ENCODE measurements at regions not wholly inside any gene's neighbourhood (a gene's known extent, or its start where the extent isn't known, plus 50 kb on each side); places are given as distances from the start of the nearest gene placed in this dataset.
"Not testable (repeated sequence)": the region's sequence is repeated elsewhere in the genome, so short reads cannot be mapped to it uniquely, and the experiment has no call there.

- TF ChIP-seq POLR2A (IDR thresholded peaks at IDR 0.05) (no peak), CTCF (IDR thresholded peaks at IDR 0.05) (no peak)
- Histone ChIP-seq H3K9me3 (no peaks in the 10 kb centered on the region), H3K36me3 (replicated peaks in 1 of 2; ENCODE audit: insufficient read depth in 1 of 2, low read depth in 2 of 2) (no peaks in the 10 kb centered on the region), H3K4me1 (no peaks in the 10 kb centered on the region), H3K27ac (no peak overlapping the region), H3K4me3 (no peak overlapping the region), H3K27me3 (no peaks in the 10 kb centered on the region)
- intact Hi-C loops (cut with DNase I): no loop called here
- 71 to 83% methylated on average over 16 of the region's 16 CpGs for WGBS, 2 donors
- DNase-seq: no peak
- ATAC-seq: no peak
Measured at GRCh38 chr2:239548965-239549595, 148.3 kb upstream of the HDAC4 start.

GRCh38 chr2:239548451-239548871, 147.6 kb upstream of the HDAC4 start:
- TF ChIP-seq CTCF (IDR thresholded peaks at IDR 0.05): no peak
- no peak for TF ChIP-seq POLR2A (IDR thresholded peaks at IDR 0.05)
- no peak overlapping the region for H3K27ac ChIP-seq
- H3K36me3 ChIP-seq (replicated peaks in 1 of 2; ENCODE audit: insufficient read depth in 1 of 2, low read depth in 2 of 2): no peaks in the 10 kb centered on the region
- DNase-seq: no peak
- intact Hi-C loops (cut with DNase I): no loop called here
- H3K4me1 ChIP-seq: no peaks in the 10 kb centered on the region
- no peaks in the 10 kb centered on the region for H3K27me3 ChIP-seq
- no peak overlapping the region for H3K4me3 ChIP-seq
- WGBS, 2 donors: 69 to 86% methylated on average over 12 of the region's 12 CpGs
- ATAC-seq: no peak
- H3K9me3 ChIP-seq: no peaks in the 10 kb centered on the region

DNA sequence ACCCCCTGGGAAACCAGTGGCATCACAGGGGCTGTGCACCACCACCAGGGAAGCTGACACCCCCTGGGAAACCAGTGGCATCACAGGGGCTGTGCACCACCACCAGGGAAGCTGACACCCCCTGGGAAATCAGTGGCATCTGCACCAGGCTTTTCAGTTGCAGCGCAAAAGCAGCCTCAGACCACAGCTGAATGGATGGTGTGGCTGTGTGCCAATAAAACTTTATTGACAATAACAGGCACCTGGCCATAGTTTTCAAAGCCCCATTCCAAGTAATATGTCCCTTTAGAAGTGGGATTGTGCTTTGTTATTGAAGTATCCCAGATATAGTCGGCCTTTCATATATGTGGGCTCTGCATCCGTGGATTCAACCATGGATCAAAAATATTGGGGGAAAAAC, 146.3 kb upstream of the HDAC4 start:
- H3K27ac ChIP-seq; H3K27me3 ChIP-seq; ATAC-seq; intact Hi-C loops (cut with DNase I); H3K36me3 ChIP-seq (replicated peaks in 1 of 2; ENCODE audit: insufficient read depth in 1 of 2, low read depth in 2 of 2); H3K9me3 ChIP-seq; H3K4me1 ChIP-seq; DNase-seq; H3K4me3 ChIP-seq: not testable (repeated sequence)
- 78 to 87% methylated on average over 3 of the region's 3 CpGs for WGBS, 2 donors

DNA sequence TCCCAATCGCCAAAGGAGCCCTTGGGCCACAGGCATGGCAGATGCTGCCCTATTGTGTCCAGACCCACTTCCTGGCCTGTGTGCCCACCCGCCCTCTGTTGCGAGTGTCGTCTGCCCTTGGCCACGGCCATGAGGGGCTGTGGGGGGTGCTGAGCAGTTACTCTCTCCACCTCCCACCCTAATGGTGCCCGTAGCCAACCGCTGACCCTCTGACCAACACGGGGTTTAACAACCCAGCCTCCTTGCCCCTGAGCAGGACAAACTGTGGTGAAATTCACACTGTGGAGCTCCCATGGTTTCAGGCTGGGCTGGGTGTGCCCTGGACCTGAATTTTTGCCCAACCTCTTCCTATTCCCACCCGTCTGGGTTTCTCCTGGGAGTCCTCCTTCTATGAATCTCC, 145.7 kb upstream of the HDAC4 start:
- H3K27me3 ChIP-seq: no peaks in the 10 kb centered on the region
- TF ChIP-seq CTCF (IDR thresholded peaks at IDR 0.05) (no peak), POLR2A (IDR thresholded peaks at IDR 0.05) (no peak)
- no peak for ATAC-seq
- H3K27ac ChIP-seq: no peak overlapping the region
- no peaks in the 10 kb centered on the region for H3K36me3 ChIP-seq (replicated peaks in 1 of 2; ENCODE audit: insufficient read depth in 1 of 2, low read depth in 2 of 2)
- DNase-seq: no peak
- WGBS, 2 donors: 56 to 67% methylated on average over 4 to 9 of the region's 9 CpGs
- intact Hi-C loops (cut with DNase I): no loop called here
- no peak overlapping the region for H3K4me3 ChIP-seq
- H3K4me1 ChIP-seq: no peaks in the 10 kb centered on the region
- no peaks in the 10 kb centered on the region for H3K9me3 ChIP-seq

- Histone ChIP-seq H3K27ac (no peak overlapping the region), H3K4me3 (no peak overlapping the region), H3K4me1 (no peaks in the 10 kb centered on the region), H3K27me3 (no peaks in the 10 kb centered on the region), H3K9me3 (no peaks in the 10 kb centered on the region), H3K36me3 (replicated peaks in 1 of 2; ENCODE audit: insufficient read depth in 1 of 2, low read depth in 2 of 2) (no peaks in the 10 kb centered on the region)
- DNase-seq (no peak), ATAC-seq (no peak)
- intact Hi-C loops (cut with DNase I): no loop called here
- 41 to 57% methylated on average over 9 to 14 of the region's 14 CpGs for WGBS, 2 donors
- TF ChIP-seq CTCF (IDR thresholded peaks at IDR 0.05): no peak
- TF ChIP-seq POLR2A (IDR thresholded peaks at IDR 0.05): no peak
Measured at GRCh38 chr2:239545741-239546392, 145.0 kb upstream of the HDAC4 start.
